ENCODE measurements at regions not wholly inside any gene's neighbourhood (a gene's known extent, or its start where the extent isn't known, plus 50 kb on each side); places are given as distances from the start of the nearest gene placed in this dataset.
A peak's percentile ranks its signal among the peaks of the same experiment; 100 is the strongest.
"Not testable (repeated sequence)": the region's sequence is repeated elsewhere in the genome, so short reads cannot be mapped to it uniquely, and the experiment has no call there.

DNA sequence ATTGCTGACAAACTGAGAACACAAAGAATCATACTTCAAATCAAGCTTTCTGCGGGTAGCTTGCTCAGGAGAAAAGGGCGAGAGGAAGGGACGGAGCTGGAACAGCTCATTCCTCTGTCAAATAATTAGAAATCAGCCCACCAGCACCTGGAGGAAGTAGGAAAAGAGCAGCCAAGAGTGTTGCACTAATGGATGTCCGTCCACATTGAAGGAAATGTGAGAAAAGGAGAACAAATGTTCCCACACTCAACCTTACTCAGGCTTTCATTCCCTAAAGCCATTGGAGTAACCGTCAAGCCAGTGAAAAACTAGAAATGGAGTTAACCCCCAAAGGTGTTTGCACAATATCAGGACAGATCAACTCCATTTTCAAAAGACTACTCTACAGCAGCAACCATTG, 233.0 kb upstream of the PRKD1 start:
- no peak for DNase-seq

DNA sequence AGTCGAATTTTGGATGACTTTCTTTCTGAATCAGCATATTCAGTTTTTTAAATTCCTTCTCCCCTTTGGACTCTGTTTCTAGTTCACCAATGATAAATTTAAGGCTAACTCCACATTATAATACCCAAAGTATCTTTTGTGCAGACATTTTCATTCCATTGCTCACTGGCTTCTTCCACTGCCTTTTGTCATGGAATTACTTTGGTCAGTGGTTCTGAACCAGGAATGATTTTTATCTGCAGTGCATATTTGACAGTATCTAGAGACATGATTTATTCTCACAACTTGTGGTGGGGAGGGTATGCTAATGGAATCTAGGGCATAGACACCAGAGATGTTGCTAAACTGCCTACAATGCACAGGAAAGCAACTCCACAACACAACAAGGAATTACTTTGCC, 234.4 kb upstream of the PRKD1 start:
- DNase-seq = no peak

DNA sequence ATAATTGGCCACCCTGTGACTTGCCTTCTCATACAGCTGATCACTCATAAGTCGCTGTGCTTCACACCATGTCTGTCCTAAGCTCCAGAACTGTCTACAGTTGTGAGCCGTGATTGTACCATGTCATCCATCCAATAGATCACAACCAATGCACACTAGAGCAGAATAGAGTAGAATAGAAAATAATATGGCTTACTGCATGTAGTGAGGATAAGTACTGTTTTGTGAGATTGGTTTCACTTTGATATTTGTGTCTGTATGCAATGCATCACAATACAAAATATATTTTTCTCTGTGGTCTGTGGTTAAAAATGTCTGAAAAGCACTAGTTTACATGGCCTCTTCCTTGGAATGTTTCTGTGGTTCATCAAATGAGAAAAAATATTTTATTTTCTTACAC, 237.6 kb upstream of the PRKD1 start:
- no peak for DNase-seq

DNA sequence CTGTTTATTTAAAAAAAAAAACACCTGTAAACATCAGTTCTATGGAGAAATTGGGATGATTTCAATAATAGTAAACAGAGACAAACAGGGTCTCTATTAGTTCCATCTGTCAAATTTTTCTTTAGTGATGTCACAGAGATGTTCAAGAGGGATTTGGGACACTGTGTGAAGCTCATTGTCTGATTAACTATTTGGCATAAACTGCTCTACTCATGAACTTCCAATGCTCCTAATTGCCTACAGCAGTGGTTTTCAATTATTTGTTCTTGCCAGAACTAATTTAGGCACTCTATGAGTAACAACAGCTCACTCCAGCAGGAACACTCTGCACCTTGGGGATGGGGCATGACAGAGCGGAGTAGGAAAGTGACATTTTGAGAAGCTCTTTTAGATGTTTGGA, 250.1 kb upstream of the PRKD1 start:
- DNase-seq = no peak

DNA sequence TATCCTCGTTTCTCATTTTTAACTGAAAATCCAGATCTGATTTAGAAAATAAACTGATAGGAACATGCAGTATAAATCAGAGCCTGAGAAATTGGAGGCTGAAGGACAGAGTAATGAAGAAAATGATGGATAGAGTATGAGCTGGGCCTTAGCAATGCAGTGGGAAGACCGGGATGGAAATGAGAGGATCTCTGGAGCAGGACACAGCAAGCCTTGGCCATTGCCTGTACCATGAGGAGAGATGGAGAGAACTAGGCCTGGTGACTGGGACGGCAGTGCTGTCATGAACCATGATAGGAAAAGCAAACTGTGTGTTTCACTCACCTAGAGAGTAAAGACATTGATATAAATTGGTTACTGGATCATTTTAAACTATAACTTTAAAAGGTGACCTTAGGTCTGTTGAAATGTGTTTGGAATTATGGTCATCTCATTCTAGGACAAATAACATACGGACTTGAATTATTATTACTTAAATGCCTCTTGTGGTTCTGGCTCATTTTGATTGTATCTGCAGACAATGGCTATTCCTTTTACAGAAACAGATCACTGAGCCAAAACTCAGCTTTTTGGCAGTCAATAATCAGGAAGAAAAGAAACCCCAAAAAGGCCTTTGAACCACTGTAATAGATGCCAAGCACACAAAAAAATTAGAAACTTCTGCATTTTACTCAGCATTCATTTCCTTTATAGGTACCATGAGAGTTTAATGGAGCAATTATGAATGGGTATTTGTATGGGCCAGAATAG, 251.9 kb upstream of the PRKD1 start:
- DNase-seq = no peak

DNA sequence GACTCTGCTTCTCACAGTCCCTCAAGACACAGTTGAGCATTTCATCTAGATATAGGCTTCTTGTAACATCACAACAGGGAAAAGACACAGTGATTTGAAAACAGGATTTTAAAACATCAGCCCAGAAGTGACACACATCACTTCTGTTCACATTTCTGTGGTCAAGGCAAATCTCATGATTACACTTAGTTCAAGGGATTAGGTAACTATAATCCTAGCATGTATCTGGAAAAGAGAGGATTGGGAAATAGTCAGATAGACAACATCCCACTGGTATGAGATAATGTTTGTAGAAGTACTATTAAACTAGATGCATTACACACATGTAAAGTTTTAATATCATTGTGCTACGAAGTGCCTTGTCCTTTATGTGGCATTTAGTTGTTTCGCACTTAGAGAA, 252.6 kb upstream of the PRKD1 start:
- DNase-seq = no peak

DNA sequence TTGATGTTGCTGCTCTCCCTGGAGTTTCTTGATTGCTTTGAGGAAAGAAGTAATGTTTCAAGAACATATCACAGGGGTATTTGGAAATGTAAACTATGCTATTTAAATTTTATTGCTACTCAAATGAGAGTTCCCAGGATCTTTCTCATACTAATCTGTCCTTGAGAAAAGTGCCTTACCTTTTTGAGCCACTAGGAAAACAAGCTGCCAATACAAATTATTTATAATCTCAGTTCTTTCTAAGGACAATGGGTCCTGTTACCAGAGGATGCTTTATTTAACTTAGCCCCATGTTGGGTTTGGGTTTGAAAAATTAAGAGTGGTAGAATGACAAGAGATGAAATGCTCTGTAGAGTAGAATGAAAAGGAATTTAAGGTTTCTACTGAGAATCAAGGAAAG, 258.2 kb upstream of the PRKD1 start:
- DNase-seq = no peak

DNA sequence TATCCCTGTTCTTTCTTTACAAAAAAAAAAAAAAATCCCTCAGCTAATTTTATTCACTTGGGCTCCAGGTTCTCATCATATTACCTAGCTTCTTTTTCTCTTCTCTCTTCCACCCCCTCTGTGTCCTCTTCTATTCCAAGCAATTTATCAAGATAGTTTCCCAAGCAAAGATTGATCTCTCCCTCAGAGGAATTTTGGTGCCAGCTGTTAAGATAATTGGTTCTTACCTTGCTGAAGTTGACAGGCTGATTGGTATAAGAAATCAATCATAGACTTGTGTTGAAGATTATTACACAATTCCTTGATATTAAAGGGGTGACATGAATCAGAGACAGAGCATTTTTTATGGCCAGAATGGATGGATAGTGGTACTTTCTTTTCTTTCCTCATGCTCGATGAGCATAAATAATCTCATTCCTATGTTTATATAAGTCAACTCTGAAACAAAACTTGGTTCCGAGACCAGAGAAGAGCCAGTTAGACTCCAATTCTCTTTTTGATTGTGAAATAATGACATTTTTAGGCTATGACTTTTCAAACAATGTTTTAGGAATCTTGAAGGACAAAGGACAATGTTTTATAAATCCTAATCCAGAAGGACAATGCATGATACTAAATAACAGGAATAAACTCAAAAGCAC, 264.1 kb upstream of the PRKD1 start:
- DNase-seq = no peak

DNA sequence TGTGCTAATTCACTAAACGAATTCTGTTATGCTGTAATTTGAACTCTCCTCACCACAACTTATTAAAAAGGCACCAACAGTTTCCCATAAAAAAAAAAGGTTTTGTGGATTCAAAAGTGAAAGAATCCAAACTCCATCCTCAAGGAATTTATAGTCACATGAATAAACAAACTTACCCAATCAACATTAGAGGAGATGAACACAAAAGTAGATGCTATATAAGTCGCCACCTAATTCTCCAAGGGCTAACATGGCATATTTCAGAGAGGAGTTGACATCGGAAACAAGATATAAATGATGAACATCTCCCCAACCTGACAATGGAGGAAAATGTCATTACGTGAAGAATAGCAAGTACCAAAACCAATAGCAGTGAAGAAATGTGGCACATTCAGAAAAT, 265.5 kb upstream of the PRKD1 start:
- DNase-seq = no peak

DNA sequence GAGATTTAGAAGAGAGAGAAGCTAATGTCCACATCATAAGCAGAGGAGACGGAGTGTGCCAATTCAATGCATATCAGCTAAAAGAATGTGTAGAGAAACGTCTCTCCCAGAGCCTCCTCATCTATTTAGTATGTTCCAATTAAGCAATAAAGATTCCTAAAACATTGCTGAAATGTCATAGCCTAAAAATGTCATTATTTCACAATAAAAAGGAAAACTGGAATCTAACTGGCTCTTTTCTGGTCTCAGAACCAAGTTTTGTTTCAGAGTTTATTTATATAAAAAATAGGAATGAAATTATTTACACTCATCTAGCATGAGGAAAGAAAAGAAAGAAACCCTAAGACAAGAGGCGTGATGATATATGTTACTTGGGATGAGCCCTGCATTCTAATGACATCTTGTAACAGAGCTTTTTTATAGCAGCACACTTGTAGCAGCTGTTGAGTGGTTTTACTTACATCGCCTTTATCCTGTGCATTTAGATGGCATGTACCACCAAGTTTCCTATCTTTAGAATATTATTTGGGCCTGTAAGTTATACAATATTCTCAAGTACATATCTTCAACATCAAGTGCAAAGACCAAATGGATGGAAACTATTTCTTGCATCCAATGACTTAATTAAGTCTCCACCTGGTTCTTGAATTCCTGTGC, 266.3 kb upstream of the PRKD1 start:
- DNase-seq = no peak

DNA sequence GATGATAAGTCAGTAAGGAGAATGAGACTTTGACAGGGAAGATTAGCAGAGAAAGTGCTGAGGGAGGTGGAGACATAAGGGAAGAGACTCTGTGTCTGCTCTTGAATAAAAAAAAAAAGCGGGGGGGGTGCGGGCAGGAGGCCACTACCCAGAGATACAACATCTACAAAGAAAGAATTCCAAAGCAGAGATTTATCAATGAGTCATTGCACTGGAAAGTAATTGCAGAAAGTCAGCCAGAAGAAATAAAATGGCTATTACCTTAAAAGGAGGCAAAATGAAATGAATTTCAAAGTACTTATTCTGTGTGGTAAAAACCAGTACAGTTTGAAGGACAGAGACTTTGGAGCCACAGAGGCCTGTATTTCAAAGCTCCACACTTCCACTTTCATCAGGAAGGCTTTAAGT, 267.1 kb upstream of the PRKD1 start:
- DNase-seq = no peak

DNA sequence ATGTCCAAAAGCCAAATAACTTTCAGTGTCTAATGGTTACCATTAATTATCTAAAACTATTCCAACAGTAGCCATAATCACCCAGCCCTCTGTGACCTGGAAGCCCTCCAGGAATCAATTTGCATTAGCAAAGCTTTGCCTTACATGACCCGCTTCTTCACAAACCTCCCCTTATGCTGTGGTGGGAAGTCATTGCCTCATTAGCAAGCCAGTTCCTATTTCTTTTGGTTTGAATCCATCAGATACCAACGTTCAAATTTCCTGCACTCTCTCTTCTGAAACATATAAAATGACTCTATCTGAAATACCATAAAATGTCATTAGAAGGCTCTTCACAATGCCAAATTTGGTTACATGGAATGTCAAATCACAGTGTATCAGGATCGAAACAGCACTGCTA, 268.3 kb upstream of the PRKD1 start:
- no peak for DNase-seq

DNA sequence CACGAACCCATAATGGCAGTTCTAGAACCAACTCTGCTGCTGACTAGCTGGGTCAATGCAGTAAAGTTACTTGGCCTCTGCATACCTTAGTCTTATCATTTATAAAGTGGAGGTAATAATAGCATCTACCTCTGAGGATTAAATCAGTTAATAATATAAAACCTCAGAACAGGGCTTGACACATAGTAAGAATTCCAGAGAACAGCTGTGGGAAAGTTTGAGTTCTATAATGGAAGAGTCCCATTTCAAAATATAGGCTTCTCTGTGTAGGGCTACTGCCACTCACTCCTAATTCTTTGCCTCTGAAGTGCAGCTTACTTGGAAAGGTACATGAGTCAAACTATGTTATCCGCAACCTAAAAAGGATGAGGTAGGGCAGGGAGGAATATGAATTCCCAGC, 269.2 kb upstream of the PRKD1 start:
- no peak for DNase-seq

DNA sequence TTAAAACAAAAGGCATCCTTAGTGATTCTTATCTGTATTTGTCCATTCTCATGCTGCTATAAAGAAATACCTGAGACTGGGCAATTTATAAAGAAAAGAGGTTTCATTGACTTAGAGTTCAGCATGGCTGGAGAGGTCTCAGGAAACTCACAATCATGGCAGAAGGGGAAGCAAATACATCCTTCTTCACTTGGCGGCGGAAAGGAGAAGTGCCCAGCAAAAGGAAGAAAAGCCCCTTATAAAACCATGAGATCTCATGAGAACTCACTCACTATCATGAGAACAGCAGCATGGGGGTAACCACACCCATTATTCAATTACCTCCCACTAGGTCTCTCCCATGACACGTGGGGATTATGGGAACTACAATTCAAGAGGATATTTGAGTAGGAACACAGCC, 271.1 kb upstream of the PRKD1 start:
- DNase-seq = not testable (repeated sequence)

DNA sequence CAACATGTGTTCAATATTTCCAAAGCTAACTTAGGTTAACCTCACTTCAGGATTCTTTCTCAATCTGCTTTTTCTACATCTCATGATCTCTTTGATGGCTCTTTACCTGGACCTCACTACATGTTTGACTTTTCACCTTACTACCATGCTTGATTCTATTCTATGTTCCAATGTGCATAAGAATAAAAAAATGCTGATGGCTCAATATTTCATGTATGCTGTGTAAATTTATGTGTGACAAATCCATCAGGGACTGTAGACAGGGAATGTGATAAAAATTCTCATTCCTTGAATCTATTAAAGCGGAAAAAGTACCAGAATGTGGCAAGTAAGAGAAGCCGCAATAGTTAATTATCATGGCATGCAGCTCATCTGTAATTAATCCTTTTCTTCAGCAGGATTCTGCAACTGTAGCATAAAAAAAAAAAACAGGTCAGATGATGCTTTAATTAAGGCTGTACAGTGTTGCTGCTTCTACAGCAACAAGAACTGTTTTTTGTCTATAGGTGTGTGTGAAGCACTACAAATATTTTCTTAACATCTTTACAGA, 276.9 kb upstream of the PRKD1 start:
- DNase-seq = no peak

DNA sequence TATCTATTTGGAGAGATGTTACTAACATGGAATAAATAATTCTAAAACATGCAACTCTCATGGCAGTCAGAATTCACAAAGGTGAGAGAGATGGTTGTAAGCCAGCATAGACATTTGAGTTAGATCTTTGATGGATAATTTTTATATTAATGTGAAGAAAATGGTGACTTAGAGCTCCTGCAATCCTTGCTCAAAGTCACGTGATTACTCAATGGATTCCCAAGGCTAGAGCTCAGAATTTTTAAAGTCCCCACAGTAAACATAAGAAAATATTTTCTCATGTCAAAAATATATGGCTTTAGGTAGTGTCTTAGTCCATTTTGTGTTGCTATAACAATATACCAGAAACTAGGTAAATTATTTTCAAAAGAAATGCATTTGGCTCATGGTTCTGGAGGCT, 281.5 kb upstream of the PRKD1 start:
- DNase-seq = no peak

DNA sequence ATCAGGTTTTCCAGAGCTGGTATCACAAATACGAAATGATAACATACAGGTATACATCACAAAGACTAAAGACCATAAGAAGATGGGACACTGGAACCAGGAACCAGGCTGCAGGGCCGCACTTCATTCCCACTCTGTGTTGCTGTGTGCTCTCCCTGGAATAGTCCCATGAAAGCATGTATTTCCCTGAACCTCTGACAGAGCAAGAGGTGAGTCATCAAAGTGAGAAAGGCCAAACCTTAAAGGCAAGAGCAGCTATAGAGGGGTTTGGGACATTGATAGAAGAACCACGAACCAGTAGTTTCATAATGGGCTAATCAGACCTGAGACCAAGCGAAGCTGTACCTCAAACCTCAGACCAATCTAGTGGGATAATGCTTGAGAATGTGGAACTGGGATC, 283.0 kb upstream of the PRKD1 start:
- DNase-seq = no peak

DNA sequence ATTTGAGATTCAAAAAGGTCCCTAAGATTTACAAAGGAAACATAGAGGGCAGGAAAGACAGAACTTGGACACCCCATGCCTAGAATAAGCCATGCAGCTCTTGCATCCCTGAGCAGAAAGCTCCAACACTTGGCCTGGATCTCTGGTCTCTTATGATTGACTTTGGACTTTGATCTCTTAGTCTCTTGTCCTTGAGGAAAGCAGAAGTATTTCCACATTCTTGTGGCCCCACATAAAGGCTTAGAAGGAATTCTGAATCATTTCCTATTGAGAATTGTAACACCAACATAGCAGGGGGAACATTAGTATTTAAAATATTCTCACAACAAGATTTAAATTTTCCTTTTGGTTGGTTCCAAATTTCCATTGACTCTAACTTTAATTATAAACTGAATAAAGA, 283.7 kb upstream of the PRKD1 start:
- DNase-seq = no peak

DNA sequence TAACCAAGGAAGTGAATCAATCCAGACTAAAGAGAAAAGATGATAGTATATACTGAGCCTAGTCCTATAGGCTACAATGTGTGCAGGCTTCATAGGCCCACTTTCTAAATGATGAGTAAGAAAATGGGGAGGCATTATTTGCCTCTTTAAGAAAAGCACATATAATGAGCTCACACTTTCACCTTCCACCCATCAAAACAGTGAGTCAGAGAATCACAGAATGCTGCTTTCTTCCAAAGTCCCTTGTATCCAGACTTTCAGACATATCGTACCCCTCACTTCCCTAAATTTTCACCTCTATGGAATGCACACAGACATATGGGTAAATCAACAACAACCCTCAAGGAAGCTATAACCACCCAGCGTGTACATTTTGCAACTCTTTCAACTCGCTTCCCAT, 286.4 kb upstream of the PRKD1 start:
- no peak for DNase-seq

DNA sequence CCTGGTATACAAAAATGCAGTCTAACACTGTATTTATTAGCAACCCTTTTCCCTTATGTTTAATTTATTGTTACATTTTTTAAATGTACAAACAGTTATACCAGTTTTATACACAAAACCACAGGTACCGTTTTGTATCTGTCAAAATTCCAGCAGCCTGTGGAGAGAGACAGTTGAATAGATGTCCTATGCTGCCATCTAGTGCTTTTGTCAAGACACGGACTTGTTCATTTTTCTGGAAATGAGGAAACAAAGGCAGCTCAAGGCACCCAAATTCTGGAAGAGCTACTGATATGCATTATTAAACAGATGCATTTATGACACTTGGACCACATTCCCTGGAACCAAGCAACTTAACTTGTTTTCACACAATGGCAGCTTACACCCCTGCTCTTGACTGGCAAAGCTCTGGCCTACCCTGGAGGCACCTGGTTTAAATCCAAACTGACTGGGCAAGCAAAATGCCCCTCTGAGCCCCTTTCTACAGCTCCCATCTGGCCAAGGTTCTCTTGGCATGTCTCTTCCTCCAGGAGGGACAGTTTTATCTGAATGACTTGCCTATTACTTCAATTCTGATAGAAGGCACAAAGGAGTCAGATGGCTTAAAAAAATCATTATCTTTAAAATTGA, 286.9 kb upstream of the PRKD1 start:
- peak; percentile 22 for DNase-seq

DNA sequence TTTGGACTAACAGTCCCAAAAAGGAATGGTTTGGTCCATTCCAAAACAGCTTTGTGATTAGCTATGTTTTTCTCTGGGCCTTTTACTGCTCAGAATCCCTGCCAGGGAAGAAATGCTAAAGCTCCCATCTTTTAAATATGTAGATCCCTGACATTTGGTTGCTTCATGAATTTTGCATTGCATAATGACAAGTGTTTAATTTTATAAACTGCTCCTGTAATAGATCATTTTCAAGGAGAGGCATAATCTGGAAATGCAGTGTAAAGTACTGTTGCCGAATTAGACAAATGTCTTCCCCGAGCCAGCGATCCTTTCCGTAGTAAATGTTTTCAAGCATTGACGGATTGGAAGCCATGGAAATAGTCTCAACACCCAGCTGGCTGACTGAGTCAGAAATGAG, 291.3 kb upstream of the PRKD1 start:
- DNase-seq = no peak

DNA sequence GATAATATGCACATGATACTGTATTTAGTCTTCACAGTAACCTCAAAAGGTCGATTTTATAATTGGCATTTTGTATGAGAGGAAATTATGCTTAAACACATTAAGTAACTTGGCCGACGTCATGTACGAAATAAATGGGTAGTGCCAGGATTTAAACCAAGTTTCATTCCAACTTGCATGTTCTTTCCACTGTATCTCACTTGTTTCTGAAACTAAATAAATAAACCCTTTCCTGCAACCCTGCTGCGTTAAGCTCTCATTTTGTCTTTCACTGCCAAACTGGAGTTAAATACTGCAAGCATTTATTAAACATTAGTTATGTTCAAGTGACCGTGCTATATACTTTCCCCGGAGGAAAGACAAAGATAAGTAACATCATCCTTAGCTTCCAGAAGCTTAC, 293.9 kb upstream of the PRKD1 start:
- no peak for DNase-seq

DNA sequence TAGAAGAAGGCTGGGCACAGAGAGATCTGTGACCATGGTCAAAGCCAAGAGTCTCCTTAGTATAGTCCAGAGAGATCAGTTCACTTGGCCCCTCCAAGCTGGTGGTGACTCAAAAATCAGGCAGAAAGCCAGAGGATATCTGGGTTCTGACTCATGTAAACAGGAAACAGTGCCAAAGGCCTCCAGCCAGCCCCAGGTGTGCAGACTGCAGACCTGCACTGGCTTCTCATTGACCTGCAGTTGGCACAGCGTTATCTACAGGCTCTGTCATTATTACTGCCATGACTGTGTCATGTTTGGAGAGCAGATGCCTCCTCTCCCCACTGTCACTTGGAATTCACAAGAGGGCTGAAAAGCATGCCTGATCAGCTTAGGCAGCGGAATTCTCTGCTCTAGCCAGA, 295.7 kb upstream of the PRKD1 start:
- DNase-seq = no peak

All from right kidney (tissue), 1 donor.